Activated CD8-positive, alpha-beta memory T cell treated with anti-CD3 and anti-CD28 coated beads for 36 hours (primary cell): ENCODE measurements at regions not wholly inside any gene's neighbourhood (a gene's known extent, or its start where the extent isn't known, plus 50 kb on each side); places are given as distances from the start of the nearest gene placed in this dataset.
"Not testable (repeated sequence)": the region's sequence is repeated elsewhere in the genome, so short reads cannot be mapped to it uniquely, and the experiment has no call there.

Source experiments
- CTCF ChIA-PET: fragments of 350-600 bp; sonication (Branson Sonifier 250); formaldehyde crosslinking; loops from one replicate; lab custom pipeline; 2021; ENCODE audit warnings: antibody characterized with exemption; lab: Charles Lee
- POLR2A ChIA-PET: fragments of 350-600 bp; sonication (Branson Sonifier 250); formaldehyde crosslinking; loops from one replicate; lab custom pipeline; 2021; ENCODE audit warnings: antibody characterized with exemption; lab: Charles Lee

GRCh38 chr16:77043076-77043475 lies 147.9 kb upstream of the MON1B start:
- POLR2A ChIA-PET: no interaction called here
- CTCF ChIA-PET: no interaction called here

- POLR2A ChIA-PET: no interaction called here
- CTCF ChIA-PET: no interaction called here
Observed at GRCh38 chr16:77046206-77046605, 144.8 kb upstream of the MON1B start.

GRCh38 chr16:77048085-77048484 lies 142.9 kb upstream of the MON1B start:
- ChIA-PET CTCF (no interaction called here), POLR2A (no interaction called here)

DNA sequence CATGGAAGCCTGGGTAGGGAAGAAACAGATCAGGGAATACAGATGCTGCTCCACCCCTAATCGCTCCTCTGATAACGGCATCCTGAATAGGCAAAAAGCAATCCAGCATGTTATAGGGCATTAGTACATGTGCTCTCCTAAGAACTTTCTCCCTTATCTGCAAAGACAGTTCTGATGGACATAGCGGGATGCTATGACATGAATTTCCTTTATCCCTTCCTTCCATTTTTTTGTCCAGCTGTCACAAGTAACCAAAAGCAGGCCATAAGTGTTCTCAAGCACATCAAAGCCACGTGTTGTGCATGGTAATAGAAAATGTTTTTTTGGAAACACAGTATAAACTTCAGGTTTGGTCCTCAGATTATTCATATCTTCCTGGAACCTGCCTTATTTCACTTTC lies 141.4 kb upstream of the MON1B start:
- POLR2A ChIA-PET: no interaction called here
- CTCF ChIA-PET: no interaction called here

DNA sequence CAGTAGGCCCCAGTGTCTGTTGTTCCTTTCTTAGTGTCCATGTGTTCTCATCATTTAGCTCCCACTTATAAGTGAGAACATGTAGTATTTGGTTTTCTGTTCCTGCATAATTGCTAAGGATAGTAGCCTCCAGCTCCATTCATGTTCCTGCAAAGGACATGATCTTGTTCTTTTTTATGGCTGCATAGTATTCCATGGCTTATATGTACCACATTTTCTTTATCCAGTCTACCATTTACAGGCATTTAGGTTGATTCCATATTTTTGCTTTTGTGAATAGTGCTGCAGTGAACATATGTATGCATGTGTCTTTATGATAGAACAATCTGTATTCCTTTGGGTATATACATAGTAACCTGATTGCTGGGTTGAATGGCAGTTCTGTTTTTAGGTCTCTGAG lies 134.4 kb upstream of the MON1B start:
- POLR2A ChIA-PET, CTCF ChIA-PET: not testable (repeated sequence)

DNA sequence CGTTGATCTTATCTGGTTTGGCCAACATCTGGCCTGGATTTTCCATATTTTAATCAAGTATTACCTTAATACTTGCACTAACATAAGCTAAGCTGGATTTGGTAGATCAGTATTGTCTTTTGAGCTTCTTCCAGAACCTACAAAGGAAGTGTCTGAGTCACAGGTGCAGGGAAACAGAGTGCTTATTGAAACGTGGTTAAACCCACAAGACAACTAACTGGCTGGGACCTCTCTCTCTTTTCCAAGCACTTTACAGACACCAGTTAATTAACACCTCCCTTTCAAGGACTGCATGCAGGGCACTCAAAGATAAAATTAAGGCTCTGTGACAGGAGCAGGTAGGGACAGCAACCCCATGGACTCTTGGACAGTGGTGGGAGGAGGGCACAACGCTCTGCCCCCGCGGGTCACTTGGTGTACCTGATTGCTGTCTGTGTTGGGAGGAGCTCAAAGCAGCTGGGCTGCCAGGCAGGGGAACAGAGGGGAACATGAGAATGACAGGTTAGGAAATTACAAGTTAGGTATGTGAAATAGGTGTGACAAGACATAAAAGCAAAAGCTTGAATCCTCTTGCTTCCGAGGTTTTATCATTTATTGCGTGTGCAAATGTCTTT lies 133.7 kb upstream of the MON1B start:
- POLR2A ChIA-PET: no interaction called here
- CTCF ChIA-PET: no interaction called here

- CTCF ChIA-PET: no interaction called here
- POLR2A ChIA-PET: no interaction called here
Observed at GRCh38 chr16:77059446-77059845, 131.5 kb upstream of the MON1B start.

- CTCF ChIA-PET: no interaction called here
- POLR2A ChIA-PET: no interaction called here
Observed at GRCh38 chr16:77060614-77061013, 130.4 kb upstream of the MON1B start.

GRCh38 chr16:77062878-77063675 lies 127.9 kb upstream of the MON1B start:
- ChIA-PET CTCF (no interaction called here), POLR2A (no interaction called here)

- ChIA-PET CTCF (no interaction called here), POLR2A (no interaction called here)
Observed at GRCh38 chr16:77063676-77064016, 127.3 kb upstream of the MON1B start.

GRCh38 chr16:77064037-77064436 lies 127.0 kb upstream of the MON1B start:
- POLR2A ChIA-PET: no interaction called here
- CTCF ChIA-PET: no interaction called here

GRCh38 chr16:77066896-77067496 lies 124.0 kb upstream of the MON1B start:
- ChIA-PET CTCF (no interaction called here), POLR2A (no interaction called here)

DNA sequence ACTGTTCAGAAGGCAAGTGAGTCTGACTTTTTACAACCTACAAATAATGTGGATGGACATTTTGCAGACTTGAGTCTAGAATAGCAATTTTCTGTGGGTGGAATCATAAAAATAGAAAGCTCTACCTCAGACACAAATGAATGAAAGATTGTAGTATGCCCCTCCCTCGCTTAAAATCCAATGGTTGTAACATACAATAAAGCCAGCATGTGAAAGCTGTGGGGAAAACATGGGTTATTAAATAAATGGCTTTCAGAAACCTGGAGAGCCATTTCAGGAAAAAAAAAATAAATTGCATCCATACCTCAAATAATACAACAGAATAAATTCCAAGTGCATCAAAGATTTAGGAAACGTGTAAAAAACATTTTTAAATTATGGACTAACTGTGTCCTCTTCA lies 123.1 kb upstream of the MON1B start:
- POLR2A ChIA-PET: no interaction called here
- CTCF ChIA-PET: no interaction called here

- ChIA-PET POLR2A (no interaction called here), CTCF (no interaction called here)
Observed at GRCh38 chr16:77068402-77068801, 122.6 kb upstream of the MON1B start.

- CTCF ChIA-PET: no interaction called here
- POLR2A ChIA-PET: no interaction called here
Observed at GRCh38 chr16:77069929-77070328, 121.1 kb upstream of the MON1B start.

DNA sequence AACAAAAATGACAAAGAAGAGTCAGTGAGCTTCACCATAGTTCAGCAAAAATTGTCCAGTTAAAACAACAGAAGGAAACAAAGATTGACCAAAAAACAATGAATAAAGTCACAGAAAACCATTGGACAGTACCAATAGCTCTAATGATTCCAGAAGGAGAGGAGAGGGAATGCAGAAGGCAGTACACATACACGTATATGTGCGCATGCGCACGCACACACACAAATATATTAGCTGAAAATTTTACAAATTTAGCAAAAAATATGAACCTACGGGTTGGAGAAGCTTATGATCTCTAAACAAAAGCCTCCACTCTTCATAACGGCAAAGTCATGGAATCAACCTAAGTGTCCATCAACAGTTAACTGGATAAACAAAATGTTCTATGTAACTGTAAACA lies 120.3 kb upstream of the MON1B start:
- CTCF ChIA-PET: no interaction called here

GRCh38 chr16:77076839-77077238 lies 114.2 kb upstream of the MON1B start:
- POLR2A ChIA-PET: no interaction called here
- CTCF ChIA-PET: interaction anchor here (0.7 kb wide), 1 partner anchor 761 kb away, joined by 3 read pairs; no protein-coding TSS in a partner anchor

More for the DNA sequence above, 120.3 kb upstream of the MON1B start:
- POLR2A ChIA-PET: no interaction called here

GRCh38 chr16:77077256-77077922 lies 113.6 kb upstream of the MON1B start:
- POLR2A ChIA-PET: no interaction called here
- CTCF ChIA-PET: no interaction called here

DNA sequence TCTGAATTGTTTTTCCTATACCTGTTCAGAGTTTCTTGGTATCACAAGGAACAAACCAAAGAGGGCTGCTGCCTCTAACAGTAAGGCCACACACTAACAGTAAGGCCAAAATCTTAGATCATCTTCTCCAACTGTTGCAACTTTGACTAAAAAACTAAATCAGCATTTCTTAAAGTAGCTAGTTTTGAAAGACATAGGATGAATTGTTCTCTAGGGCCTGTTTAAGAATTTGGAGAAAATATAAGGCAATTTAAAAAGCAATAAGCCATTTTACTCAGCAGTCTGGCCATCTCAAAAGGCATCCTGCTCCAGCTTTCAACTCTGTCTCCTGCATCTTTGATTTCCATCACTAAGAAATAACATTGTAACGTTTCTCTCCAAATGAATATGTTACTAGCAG lies 105.0 kb upstream of the MON1B start:
- POLR2A ChIA-PET: no interaction called here
- CTCF ChIA-PET: interaction anchor here (0.5 kb wide), 1 partner anchor 1597 kb away, joined by 3 read pairs; no protein-coding TSS in a partner anchor

DNA sequence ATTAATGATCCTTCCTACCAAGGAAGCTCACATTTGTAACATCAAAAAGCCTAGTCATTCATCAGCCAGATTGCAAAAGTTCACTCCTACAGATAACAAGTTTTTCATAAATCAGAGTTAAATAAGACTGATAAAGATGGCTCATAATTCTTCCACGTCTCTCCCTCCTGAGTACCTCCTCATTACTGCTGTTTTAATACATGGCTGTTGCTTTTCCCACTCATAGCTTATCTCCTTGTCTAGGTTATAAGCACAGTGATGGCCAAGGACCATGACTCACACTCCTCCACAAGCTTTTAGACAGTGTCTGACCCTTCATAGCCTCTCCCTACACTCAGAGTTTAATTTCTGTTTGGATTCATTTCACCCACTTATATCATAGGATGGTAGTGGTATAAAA lies 100.9 kb upstream of the MON1B start:
- POLR2A ChIA-PET: no interaction called here
- CTCF ChIA-PET: no interaction called here
